AML-193 (cell line): ENCODE measurements at regions not wholly inside any gene's neighbourhood (a gene's known extent, or its start where the extent isn't known, plus 50 kb on each side); places are given as distances from the start of the nearest gene placed in this dataset.
"Not testable (repeated sequence)": the region's sequence is repeated elsewhere in the genome, so short reads cannot be mapped to it uniquely, and the experiment has no call there.

Experiments used
- DNase-seq, 2 experiments: peaks; one replicate each; lab custom pipeline; 2025; lab: John Stamatoyannopoulos, UW

GRCh38 chr9:589723-590122 is 251.8 kb upstream of the DMRT1 start:
- DNase-seq, result no peak

DNA sequence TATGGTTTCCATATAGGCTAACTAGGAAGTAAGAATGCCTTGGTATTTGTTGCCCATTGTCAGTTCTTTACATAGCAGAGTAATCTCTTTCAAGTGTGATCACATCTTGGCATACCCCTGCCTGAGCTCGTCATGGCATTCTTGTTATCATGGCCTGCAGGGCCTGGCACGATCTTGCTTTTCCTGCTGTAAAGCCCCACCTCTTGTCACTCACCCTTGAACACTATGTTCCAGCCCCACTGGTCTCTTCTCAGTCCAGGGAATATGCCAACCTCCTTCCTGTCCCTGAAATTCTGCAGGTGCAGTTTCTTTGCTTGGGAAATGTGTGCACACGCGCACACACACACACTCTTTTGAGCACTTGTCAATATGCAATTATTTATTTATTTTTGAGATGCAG is 250.2 kb upstream of the DMRT1 start:
- DNase-seq, result no peak

- DNase-seq, result no peak
Observed at GRCh38 chr9:592225-592624, 249.3 kb upstream of the DMRT1 start.

DNA sequence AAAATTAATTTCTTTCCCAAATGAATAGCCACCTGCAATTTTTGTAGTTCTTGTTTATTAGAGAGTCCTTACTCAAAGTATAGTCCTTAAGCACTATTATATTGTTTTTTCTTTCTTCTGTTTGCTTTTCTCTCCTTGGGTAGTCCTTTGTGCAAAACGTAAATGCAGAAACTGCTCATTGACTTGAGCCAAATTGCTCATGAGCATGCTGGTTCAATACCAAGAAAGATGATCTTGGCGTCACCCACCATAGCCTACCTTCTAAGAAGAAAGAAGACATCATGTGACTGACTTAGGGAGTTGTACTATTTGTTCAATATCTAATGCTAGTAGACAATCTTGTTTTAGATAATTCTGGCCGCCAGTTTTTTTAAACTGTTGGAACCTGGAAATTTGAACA is 248.8 kb upstream of the DMRT1 start:
- no peak for DNase-seq

DNA sequence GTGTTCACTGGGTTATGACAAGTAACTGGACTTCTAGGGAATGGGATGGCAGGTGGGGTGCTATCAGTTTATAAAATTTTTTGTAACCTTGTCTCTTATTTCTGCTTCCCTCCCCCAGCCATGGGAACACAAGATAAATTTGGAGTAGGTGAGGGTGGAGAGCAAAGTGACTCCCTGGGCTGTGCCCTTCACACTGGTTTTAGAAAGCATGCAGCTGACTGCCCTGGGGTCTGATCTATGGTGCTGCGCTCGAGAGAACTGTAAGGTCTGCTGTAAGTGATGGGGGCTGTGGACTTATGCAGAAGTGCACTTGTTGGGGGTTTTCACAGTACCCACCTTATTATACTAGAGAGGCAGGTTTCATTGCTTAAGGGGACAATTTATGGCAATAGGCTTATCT is 247.7 kb upstream of the DMRT1 start:
- no peak for DNase-seq

DNA sequence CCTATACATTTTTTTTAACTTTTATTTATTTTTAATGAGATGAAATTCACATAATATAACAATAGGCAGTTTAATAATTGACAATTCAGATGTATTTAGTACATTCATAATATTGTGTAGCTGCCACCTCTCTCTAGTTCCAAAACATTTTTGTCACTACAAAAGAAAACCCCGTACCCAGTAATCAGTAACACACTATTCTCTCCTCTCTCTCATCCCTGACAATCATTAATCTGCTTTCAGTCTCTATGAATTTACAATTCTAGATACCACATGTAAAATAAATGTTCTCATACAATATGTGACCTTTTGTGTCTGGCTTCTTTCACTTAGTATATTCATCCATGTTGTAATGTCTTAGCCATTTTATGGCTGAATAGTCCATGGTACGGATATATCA is 244.8 kb upstream of the DMRT1 start:
- no peak for DNase-seq

GRCh38 chr9:600006-600405 is 241.5 kb upstream of the DMRT1 start:
- no peak for DNase-seq

GRCh38 chr9:602716-603115 is 238.8 kb upstream of the DMRT1 start:
- DNase-seq, result no peak

DNA sequence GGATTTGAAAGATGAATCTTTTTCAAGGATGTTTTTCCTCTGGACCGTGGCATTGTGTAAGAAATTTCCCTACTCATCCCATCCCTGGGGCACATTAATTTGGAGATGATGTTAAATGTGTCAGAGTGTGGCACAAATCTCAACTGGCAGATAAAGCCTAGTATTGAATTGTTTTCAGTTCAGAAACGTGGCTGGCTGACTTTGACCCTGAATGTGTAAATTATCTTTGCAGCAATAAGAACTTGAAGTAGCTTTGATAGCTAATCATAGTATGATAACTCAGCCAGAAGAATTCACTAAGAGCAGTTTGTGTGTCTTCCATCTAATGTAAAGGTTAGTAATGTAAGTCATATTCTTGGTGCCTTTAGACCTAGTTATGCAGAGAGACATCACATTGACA is 238.4 kb upstream of the DMRT1 start:
- no peak for DNase-seq

DNA sequence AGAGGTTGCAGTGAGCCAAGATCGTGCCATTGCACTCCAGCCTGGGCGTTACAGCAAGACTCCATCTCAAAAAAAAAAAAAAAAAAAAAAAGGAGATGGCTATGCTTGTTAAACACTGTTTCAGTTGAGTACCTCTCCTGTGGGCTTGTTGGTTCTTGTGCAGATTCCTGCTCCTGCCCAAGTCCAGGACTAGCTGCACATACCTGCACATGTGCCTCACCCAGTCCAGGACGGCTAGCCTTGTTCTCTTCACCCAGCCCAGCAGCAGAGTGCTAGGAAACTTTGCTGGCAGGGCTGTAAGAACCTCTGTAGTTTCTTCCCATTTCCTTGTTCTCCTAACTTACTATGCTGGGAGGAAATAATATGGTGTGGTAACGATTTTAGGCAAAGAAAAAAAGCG is 234.1 kb upstream of the DMRT1 start:
- no peak for DNase-seq

- DNase-seq, result peak; percentile 98 to 99
Observed at GRCh38 chr9:613771-614347, 227.6 kb upstream of the DMRT1 start.

DNA sequence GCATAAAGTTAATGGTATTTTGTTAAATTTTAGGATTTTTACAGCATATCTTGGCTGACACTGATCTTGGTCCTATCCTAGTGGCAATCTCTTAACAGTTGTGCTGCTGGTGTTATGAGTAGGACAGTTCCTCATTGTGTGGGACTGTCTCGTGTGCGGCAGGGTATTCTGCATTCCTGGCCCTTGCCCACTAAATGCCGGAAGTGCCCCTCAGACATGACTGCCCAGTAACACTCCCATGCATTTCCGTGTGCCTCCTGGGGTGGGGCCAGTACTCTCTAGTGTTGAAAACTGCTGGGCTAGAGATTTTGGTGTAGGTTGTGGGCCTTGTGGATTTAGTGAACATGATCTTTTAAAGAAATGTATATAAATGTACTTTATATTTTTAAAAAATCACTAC is 227.1 kb upstream of the DMRT1 start:
- peak; percentile 52 to 71 for DNase-seq

GRCh38 chr9:615756-616155 is 225.7 kb upstream of the DMRT1 start:
- DNase-seq, result no peak

GRCh38 chr9:616694-617093 is 224.8 kb upstream of the DMRT1 start:
- no peak for DNase-seq

- no peak for DNase-seq
Observed at GRCh38 chr9:617445-618085, 223.9 kb upstream of the DMRT1 start.

DNA sequence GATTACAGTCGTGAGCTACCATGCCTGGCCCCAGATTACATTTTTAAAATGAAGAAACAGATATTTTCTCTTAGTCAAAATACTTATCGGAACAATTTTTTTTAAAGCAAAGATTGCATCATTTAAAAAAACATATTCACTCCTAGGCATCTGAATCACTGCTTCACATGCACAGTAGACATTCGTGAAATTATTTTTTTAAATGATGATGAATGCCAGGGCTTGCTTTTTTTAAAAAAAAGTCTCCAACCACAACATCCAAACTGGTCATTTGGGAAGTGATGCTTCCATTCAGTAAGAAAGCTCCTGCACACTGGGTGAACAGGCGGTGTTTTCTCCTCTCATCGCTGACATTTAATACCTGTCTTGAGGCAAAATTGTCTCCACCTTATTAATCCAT is 223.0 kb upstream of the DMRT1 start:
- DNase-seq, result no peak

DNA sequence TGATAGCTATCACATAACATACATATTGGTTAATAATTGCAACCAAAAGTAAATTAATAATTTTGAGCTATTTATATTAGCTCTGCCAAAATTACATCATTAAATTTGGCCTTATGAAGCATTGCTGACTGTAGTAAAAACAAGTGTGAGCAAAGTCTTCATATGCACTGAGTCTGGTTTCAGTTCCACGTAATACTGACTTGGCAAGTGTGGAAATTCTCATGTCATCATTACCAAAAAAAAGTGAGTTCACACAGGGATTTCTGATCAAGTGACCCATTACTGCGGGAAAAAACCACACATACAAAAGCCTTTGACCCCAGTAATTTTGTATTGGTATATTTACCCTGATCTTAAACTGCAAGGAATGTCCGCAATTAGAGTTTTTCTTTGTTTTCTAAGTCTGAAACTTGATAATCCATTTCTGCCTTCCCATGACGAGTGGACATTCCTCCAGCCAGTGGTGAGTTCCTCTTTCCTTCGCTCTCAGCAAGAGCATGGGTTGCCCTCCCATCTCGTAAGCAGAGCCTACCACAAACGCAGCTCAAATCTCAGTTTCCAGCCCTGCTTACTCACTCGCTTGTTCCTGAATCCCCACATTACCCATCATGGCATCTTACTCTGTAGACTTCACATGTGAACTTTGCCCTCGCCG is 220.2 kb upstream of the DMRT1 start:
- no peak for DNase-seq

- no peak for DNase-seq
Observed at GRCh38 chr9:624935-625500, 216.5 kb upstream of the DMRT1 start.

GRCh38 chr9:625613-626012 is 215.9 kb upstream of the DMRT1 start:
- no peak for DNase-seq

GRCh38 chr9:626114-626513 is 215.4 kb upstream of the DMRT1 start:
- DNase-seq, result not testable (repeated sequence)

- no peak for DNase-seq
Observed at GRCh38 chr9:626596-626995, 214.9 kb upstream of the DMRT1 start.

DNA sequence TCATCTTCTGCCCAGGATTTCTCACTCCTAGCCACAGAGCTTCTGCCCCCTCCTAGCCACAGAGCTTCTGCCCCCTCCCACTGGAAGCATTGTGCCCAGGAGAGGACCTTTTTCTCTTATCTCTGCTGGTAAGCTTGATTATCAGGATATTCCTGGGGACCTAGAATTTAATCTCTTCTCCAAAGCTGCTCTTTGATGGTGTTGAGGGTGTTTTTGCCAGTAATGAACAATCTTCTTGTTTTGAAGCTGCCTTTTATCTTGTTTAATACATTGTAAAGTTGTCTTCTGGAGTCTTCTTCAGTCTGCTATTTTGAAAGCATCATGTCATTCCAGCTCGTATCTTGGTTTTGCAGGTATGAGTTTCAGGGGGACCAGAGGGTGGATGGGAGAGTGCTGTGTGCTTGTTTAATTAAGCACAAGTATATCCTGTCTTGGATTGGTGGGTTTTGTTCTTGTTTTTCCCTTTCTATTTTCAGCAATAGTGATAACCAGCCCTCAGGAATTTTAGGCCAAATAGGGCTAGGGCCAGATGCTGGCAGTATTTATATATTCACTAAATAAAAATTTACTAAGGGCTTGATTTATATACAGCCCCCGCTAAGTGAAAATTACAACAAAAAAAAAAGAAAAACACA is 214.0 kb upstream of the DMRT1 start:
- no peak for DNase-seq

GRCh38 chr9:629146-629545 is 212.4 kb upstream of the DMRT1 start:
- no peak for DNase-seq
